ENCODE measurements at regions not wholly inside any gene's neighbourhood (a gene's known extent, or its start where the extent isn't known, plus 50 kb on each side); places are given as distances from the start of the nearest gene placed in this dataset.
"Not testable (repeated sequence)": the region's sequence is repeated elsewhere in the genome, so short reads cannot be mapped to it uniquely, and the experiment has no call there.

DNA sequence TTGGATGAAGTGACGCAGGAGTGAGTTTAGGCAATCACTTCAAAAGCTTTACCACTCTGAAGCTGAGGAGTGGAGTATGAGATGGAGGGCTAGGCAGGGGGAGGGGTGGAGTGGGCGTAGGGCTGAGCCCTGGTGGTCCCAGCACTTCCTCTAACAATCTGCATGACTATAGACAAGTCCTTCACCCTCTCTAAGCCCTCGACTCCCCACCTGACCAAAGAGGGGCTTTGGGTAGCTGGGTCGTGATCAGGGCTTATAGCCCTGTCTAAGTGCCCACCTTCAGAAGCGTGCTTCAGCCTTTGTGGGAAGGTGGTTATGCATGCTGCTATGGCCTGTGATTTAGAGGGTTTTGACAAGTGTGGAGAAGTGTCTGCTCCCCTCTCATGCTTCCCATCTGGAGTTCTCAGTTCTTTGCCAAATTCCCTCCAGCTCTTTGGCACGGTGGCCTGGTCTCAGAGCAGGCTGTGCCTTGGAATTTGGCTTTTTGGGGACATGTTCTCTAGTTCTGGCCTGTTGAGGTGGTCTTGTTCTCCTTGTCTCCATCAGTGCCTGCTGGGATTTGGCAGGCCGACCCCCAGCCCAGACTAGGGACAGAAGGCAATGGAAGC is 53.0 kb downstream of the ACTBL2 start:
- no peak for DNase-seq (ENCODE audit: low read depth, low spot score)

- DNase-seq (ENCODE audit: low read depth, low spot score) = not testable (repeated sequence)
Measured at GRCh38 chr5:57429021-57429420, 53.6 kb downstream of the ACTBL2 start.

DNA sequence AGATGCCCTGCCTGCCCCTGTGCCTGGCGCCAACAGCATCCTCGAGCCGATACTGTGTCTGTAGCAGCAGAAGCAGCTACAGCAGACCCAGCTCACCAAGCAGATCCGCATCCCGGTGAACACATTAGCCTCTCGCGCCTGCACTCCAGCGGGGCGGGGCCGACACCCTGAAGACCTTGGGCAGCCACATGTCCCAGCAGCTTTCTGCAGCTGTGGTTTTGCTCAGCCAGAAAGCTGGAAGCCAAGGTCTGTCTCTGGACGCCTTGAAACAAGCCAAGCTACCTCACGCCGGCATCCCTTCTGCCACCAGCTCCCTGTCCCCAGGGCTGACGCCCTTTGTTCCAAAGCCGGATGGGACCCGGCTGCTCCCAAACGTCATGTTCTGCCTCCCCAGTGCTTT is 59.6 kb downstream of the ACTBL2 start:
- DNase-seq (ENCODE audit: low read depth, low spot score) = no peak

- no peak for DNase-seq (ENCODE audit: low read depth, low spot score)
Measured at GRCh38 chr5:57422341-57422740, 60.3 kb downstream of the ACTBL2 start.

- no peak for DNase-seq (ENCODE audit: low read depth, low spot score)
Measured at GRCh38 chr5:57420801-57421200, 61.8 kb downstream of the ACTBL2 start.

- no peak for DNase-seq (ENCODE audit: low read depth, low spot score)
Measured at GRCh38 chr5:57417971-57418370, 64.6 kb downstream of the ACTBL2 start.

DNA sequence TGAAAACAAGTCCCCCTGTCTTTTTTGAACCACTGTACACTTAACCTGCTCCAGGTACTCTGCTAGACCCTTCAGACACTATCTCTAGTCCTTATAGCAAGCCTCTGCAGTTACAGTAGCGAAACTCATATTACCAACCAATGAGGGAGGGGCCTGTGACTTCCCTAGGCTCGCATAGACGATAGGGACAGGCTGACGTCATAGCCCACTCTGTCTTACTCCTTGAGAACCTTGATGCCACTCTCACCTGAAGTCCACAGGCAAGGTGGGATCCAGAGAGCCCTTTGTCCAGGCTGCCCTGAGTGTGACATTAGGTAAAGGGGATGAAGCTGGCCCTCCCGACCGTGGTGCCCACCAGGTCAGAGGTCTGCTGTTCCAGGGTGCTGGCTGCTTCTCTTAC is 65.3 kb downstream of the ACTBL2 start:
- no peak for DNase-seq (ENCODE audit: low read depth, low spot score)

DNA sequence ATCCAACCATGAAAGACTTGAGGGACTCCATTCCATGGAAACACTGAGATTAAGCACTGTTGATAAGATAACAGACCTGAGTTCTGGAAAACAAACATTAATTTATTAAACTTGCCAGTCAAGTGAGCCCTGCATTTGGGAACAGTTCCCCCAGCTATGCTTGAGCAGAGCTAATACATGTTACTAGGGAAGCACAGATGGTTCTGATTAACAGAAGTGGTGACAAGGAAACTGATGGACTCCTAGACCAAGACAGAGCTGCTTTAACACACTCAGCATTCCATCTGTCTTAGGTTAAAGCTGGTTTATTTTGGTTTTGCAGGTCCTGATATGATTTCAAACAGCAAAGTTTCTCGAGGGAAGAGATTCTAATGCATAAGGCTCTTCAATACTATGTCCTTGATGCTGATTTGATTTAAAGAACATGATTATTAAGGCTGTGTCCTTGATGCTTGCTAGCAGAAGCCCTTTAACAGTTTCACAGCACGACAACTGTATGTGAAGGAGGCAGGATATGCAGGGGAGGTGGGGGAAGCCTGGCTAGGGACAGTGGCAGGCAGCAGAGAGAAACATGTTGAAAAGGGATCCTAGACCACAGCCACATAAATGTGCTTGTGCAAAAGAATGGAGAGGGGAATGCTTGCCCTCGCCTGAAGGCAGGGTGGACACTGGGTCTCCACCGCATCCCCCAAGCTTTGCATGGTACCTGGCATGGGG is 66.2 kb downstream of the ACTBL2 start:
- DNase-seq (ENCODE audit: low read depth, low spot score) = no peak

DNA sequence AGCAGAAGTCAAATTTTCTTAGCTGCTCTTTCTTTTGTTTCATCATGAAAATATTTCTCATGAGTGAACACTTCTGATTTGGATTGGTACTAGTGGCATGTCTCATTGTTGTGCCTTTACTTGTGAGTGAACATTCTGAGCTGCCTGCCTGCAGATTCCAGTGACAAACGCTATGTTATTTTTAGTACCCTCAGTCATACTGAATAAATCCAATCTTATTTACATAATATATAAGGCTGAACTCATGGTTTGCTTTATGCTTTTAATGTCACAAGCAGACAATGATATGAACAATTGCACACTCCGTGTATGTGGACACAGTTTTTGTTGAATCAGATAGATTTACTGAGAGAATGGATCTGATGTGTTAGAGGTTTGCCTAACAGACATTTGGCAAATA is 67.8 kb downstream of the ACTBL2 start:
- no peak for DNase-seq (ENCODE audit: low read depth, low spot score)

DNA sequence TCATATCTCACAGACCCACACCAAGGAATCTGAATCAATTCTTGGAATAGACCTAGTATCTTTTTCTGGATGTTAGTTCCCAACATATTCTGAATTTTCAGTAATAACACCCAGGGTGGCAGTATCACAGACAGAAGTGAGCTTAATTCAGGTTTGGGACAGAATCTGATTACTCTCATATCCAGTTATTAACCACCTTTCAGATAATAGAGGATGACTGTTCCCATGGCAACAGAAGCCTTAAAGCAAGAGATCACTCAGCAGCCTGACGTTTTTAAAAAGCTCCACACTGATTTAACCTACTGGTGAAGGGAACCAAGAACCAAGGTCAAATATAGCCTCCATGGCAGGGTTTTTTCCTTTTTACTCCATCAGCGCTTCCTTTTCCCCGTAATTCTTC is 68.4 kb downstream of the ACTBL2 start:
- no peak for DNase-seq (ENCODE audit: low read depth, low spot score)

DNA sequence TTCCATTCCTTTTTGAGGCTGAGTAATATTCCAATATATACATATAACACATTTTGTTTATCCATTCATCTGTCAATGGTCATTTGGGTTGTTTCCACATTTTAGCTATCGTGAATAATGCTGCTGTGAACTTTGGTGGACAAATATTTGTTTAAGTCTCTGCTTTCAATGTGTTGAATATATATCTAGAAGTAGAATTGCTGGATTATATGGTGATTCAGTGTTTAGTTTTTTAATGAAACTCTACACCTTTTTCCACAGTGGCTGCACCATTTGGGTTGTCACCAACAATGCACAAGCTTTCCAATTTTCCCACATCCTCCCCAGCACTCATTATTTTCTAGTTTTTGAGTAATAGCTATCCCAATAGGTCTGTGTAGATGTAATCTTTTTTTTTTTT is 69.5 kb downstream of the ACTBL2 start:
- DNase-seq (ENCODE audit: low read depth, low spot score) = no peak

DNA sequence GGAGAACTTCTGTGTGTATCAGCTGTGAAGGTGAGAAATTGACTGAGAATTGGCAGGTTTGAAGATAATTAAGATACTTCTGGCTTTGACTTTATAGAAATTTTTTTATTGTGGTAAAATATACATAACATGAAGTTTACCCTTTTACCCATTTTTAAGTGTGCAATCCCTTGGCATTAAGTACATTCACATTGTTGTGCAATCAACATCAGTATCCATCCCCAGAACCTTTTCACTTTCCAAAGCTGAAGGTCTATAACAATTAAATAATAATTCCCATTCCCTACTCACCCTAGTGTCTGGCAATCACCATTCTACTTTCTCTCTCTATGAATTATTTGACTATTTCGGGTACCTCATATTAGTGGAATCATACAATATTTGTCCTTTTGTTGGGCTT is 69.9 kb downstream of the ACTBL2 start:
- DNase-seq (ENCODE audit: low read depth, low spot score) = no peak

GRCh38 chr5:57411982-57412381 is 70.6 kb downstream of the ACTBL2 start:
- no peak for DNase-seq (ENCODE audit: low read depth, low spot score)

DNA sequence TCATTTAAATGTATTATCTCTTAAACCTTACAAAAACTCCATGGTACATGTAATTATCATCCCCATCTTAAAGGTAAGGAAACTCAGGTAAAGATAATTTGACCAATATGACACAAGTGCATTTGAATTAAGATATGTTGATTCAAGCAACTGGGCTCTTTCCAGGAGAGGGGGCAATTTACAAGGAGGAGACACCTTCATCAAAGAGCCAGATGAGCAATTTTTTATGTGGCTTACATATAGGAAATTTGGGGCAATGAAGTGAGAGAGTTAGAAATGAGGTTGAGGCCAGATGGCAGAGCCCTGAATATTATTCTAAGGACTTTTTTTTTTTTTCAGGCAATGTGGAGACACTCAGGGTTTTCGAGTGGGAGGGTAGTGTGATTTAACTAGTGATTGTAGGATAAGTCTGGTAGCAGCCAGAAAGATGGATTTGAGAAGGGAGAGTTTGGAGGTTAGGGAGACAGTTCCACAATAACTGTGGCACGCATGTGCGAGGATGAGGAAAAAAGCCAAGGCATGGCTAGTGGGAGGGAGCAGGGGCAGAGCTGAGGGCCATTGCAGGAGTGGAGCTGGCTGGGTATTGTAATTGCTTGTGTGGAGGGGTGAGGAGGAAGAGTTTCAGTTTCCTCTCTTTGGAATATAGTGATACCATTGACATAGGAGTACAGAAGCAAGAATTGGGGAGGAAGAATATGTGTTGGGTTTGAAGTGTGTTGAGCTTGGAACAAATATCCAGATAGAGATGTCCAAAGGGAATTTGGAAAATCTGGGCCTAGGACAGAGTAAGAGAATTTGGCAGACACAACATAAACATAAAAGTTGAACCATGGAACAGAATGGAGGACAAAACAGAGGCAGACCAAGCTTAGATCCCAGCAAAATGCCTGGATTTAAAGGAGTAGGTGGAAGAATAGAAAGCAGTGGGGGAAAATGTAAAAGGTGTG is 72.0 kb downstream of the ACTBL2 start:
- no peak for DNase-seq (ENCODE audit: low read depth, low spot score)

DNA sequence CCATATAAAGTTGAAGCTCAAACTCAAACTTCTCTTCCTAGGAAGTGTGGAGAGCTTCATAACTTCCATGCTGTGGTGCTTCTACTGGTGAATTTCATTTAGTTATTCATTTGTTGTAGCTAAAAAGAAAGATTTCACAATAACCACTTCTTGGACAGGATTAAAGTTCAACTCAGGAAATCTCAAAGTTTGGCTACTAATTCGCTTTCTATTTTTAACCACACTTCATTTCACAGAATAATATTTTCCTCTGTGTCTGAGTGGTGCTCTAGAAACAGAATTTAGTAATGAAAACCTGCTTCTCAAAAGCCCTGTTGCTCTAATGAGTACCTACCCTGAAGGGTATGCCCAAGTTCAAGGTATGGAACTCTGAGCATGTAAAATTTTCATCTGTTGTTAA is 73.9 kb downstream of the ACTBL2 start:
- DNase-seq (ENCODE audit: low read depth, low spot score) = no peak

DNA sequence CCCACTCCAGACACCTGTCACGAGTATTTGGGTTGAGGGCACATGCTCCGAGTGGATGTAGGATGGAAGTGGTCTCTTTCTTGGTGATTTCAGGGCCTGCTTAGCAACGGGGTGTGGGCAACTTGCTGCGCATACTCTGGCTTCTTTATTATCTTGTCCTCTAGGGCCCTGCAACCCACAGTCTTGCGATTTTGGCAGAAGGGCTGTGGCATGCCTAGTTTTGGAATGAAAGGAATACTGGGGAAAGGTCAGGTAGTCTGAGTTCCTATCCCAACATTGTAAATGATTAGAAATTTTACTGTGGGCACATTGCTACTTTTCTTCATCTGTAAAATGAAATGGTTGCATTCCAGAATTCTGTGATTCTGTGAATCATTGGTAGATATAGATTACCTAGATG is 74.3 kb downstream of the ACTBL2 start:
- no peak for DNase-seq (ENCODE audit: low read depth, low spot score)

DNA sequence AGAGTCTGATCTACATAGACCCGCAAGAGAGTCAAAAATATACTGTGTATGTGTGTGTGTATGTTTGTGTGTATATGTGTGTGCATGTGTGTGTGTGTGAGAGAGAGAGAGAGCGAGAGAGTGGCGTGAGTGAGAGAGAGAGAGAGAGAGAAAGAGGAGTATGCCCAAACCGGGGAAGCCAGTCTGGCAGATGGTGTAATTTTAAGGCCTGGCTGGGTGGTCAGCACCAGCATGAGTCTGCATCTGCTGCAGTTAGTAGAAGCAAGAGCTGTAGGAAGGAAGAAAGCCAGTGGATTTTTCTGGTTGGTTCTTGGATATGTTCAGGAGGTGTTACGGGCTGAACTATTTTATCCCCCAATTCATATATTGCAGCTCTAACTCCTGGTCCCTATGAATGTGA is 75.2 kb downstream of the ACTBL2 start:
- DNase-seq (ENCODE audit: low read depth, low spot score) = no peak

- DNase-seq (ENCODE audit: low read depth, low spot score) = no peak
Measured at GRCh38 chr5:57406641-57407040, 76.0 kb downstream of the ACTBL2 start.

GRCh38 chr5:57405984-57406383 is 76.6 kb downstream of the ACTBL2 start:
- DNase-seq (ENCODE audit: low read depth, low spot score) = no peak

DNA sequence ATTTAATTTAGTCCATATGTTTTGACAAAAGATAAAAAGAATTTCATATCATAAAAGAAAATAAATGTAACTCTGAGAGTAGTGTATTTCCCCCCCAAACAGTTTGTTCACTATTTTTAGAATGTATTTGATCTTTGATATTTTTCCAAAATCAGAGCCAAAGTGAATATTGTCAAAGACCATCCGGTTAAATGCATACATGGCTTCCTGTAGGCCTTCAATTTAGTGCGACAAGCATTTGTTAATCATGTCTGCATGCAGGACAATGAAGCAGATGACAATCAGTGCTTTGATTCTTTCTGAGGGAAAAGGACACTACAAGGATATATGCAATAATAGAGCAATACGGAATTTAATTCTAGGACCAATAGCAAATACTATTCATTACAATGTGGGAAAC is 79.8 kb downstream of the ACTBL2 start:
- DNase-seq (ENCODE audit: low read depth, low spot score) = no peak

DNA sequence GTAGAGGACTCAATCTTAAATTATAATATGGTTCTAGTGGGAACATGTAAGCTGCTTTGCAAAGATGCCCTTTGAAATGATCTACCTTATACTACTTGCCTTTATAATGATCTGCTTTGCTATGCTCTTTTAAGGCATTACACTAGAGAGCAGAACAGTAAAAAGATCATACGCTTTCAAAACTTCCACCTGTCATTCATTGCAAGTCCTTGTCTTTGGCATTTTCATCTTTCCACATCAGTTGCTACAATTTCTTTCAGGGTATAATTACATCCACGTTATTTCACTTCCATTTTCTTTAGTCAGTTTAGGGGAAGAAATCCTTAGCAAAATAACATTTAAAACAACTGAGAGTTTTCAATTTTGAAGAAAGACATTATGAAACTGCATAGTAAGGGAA is 80.3 kb downstream of the ACTBL2 start:
- DNase-seq (ENCODE audit: low read depth, low spot score) = no peak

DNA sequence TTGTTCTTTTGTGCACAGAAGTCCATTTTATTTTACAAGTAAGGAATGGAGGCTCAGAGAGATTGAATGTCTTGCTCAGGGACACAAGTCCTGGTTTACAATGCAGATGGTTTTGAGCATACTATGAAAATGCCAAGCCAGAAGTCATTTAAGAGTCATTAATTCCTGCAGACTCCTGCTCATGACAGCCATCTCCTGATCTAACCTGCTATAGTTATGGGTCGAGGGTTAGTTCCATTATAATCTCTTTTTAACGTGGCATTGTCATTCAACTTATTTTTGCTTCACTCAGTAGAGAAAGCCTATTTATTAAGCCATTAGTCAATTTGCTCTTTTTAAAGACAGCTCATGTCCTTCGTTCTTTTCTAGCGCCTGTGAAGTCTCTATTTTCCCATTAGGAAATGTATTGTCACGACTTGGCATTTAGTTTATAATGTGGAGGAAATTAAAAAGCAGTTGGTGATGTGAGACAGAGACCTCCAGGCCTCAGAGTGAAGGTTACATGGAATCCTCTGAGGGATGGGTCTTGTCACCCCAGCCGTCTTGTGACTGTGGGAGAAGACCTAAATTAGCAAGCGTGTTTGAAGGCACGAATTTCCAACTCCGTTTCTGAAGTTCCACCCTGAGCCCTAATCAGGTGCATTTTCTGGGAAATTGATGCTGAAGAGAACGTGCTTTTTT is 84.1 kb downstream of the ACTBL2 start:
- no peak for DNase-seq (ENCODE audit: low read depth, low spot score)

Measured in smooth muscle cell of the brain vasculature (primary cell).